CD4-positive, alpha-beta T cell treated with Interleukin-15 for 1 hour (primary cell): ENCODE measurements at regions not wholly inside any gene's neighbourhood (a gene's known extent, or its start where the extent isn't known, plus 50 kb on each side); places are given as distances from the start of the nearest gene placed in this dataset.

Experiments
- DNase-seq: peaks from one replicate; pipeline ENCODE4 v3.0.0-alpha.2; 2020

DNA sequence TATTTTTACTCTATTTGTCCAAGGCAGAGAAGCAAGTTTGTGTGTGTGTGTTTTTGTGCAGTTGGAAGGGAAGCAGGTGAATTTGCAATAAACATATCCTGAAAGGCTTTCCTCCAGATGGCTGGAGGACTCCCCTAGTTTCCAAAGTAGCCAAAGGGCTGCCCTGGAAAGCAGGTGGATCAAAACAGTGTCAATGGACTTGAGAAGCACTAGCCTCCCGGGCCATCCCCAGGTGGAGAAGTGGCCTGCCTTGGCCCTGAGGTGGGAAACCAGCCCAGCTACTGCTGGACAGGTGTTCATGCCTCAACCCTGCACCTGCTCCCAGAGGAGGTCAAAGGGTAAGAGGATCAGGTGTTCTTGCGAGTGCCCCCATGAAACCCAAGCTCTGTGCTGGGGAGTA lies 1046.9 kb downstream of the VRK1 start:
- DNase-seq = no peak

DNA sequence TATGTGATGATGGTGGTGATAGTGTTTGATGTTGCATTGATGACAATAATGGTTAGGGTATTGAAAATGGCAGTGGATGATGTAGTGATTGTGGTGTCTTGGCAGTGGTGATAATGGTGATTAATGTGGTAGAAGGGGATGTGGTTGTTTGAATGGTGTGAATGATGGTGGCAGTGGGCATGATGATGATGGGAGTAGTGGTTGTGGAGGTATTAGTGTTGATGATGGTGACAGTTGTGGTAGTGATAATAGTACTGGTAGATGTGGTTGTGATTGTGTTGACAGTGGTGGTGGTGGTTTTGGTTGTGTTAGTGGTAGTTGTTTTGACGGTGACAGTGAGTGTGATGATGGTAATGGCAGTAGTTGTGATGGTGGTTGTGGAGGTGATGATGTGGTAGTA lies 1049.0 kb downstream of the VRK1 start:
- DNase-seq = no peak

DNA sequence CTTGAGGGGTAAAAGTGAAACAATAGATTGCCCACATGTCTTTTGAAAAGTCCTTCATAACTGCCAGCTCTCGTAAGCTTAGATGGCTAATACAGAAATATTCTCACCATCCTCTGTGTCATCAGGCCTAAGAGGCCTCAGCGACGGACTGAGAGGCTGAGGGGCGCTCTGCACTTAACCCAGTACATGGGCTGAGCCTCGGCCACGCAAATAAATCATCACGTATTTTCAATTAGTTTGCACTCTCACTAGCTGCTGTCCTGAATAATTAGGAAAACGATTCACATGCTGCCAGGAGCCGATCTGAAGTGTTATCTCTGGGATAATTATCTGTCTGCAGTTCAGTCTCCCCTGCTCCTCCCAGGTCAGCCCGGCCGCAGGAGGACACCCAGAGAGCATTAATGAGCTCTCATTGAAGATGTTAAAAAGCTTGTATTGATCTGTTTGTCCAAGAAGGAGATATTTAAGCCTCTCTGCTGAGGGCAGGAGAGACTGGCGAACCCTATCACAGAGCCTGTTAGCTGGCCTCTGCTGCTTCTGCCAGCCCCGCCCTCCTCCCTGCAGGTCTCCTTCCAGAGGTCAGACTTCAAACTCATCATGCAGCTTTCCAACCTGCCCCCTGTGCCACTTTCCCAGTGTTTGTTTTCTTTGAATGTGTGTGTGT lies 1051.3 kb downstream of the VRK1 start:
- no peak for DNase-seq

- no peak for DNase-seq
Measured at GRCh38 chr14:97850466-97850865, 1053.3 kb downstream of the VRK1 start.

DNA sequence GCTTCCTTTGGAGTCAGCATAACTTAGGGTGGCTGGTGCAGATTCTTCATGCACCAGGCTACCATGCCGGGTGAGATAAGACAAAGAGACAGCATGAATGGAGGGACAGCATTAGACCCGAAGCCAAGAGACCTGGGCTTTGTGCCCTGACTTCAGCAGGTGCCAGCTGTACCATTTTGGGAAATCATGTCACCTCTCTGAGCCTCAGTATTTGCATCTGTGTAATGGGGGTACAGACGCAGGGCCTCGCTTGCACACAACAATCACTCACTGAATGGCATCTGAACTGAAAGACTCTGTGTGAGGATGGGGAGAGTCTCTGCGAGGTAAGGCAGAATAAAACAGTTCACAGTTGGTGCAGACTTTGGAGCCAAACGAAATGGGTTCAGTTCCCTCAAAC lies 1053.7 kb downstream of the VRK1 start:
- no peak for DNase-seq

DNA sequence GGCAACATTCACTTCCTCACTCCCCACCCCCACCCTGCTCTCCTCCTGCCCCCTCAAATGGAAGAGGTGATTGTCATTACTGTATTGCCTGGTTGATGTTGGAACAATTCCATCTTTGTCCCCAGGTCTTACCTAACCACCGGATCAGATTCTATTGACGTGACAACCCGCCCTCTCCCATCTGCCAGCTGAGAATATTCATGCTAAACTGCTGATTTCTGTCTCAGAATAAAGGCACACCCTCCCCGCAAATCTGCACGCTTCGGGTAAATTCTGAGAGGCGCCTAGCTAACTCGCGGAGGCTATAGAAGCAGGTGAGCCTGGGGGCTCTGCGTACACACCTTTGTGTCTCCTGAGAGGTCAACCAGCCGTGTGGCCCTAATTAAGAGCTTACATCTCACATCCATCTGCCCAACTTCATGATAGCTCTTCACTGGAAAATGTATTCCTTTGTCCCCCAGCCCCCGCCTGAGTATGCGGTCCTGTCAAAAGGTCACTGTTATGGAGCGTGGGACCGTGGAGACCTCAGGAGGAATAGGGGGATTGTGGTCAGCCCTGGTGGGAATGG lies 1054.3 kb downstream of the VRK1 start:
- no peak for DNase-seq

- DNase-seq = no peak
Measured at GRCh38 chr14:97854918-97855317, 1057.7 kb downstream of the VRK1 start.

- no peak for DNase-seq
Measured at GRCh38 chr14:97866195-97866594, 1069.0 kb downstream of the VRK1 start.

GRCh38 chr14:97866664-97867063 lies 1069.5 kb downstream of the VRK1 start:
- DNase-seq = no peak

- no peak for DNase-seq
Measured at GRCh38 chr14:97873291-97873690, 1076.1 kb downstream of the VRK1 start.

DNA sequence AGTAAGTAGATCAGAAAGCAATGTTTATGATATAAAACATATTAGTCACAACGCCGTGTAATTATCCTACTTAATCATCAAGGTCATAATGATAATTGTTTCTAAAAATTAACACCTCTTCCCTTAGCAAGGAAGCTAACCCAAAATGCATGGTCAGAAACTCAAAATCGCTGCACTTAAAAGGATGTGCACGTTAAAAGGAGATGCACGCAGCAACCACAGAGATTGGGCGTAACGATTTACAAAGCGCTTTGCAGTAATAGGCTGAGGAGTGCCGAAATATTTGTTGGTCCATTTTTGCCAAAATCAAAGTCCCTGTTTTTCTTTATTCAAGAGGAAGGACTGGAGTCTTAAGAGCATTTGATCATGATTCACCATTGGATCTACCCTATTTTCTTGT lies 1077.2 kb downstream of the VRK1 start:
- DNase-seq = no peak

GRCh38 chr14:97878206-97878605 lies 1081.0 kb downstream of the VRK1 start:
- DNase-seq = no peak

- DNase-seq = no peak
Measured at GRCh38 chr14:97878727-97879126, 1081.5 kb downstream of the VRK1 start.

- no peak for DNase-seq
Measured at GRCh38 chr14:97887690-97888089, 1090.5 kb downstream of the VRK1 start.

DNA sequence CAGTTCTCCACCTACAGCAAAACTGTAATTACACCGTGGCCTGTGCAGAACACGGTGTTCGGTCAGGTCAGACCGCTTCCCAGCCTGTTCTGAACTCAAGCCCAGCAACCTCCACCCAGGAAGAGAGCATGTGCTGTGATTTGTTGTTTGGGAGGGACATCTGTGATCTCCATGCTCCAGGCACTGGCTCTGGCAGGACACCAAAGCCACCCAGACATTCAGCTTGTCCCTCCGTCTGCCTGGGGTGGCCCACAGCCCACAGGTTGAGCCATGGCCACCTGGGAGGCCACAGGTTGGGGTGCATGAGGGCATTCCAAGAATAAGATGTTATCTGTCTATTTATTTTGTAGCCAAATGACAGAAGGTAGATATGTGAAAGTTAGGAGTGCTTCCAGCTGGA lies 1091.1 kb downstream of the VRK1 start:
- DNase-seq = no peak

- DNase-seq = no peak
Measured at GRCh38 chr14:97891515-97891914, 1094.3 kb downstream of the VRK1 start.

- no peak for DNase-seq
Measured at GRCh38 chr14:97894552-97894951, 1097.4 kb downstream of the VRK1 start.

DNA sequence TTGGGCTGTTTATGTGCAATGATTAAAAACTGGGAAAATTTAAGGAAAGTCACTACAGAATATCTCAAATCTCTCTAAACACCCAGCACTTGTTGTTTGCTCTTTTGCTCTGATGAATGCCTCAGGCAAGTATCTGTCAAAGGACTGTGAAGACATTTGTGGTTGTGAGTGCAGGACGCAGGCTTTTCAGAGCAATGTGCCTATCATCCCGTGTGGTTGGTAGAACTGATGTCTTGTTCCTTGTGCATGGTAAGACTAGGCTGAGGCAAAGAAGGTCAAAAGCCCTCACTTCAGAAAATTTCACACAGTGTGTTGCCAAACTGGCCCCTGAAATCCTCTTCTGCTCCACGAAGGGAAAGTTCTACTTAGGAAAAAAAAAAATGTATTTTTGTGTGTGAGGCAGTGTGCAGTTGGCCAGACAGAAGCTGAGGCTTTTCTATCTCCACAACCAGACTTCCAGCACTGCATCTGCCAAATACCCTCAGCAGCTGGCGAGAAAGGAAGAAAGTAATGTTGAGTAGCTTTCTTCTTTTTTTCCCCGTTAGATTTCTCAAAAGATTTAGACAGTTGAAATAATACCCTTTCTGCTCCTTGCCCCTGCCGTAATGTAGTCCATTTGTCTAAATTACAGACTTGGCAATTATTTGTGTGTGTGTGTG lies 1103.1 kb downstream of the VRK1 start:
- DNase-seq = no peak

DNA sequence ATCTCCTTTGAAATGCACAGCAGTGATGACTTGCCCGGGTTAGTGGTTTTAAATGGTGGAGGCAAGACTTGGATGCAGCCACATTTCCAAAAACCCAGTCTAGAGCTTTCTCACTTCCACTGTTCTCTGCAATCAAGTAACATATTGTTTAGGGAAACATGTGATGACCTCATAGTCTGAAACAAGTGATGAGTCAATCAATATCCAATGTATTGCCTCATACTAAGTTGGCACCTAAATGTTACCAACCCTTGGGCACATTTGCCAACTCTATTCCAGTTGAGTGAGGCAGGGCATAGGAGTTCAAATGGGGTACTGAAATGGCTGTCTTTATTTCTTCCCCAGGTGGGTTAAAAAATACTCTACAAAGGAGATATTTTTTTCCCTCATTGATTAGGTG lies 1105.4 kb downstream of the VRK1 start:
- DNase-seq = no peak

DNA sequence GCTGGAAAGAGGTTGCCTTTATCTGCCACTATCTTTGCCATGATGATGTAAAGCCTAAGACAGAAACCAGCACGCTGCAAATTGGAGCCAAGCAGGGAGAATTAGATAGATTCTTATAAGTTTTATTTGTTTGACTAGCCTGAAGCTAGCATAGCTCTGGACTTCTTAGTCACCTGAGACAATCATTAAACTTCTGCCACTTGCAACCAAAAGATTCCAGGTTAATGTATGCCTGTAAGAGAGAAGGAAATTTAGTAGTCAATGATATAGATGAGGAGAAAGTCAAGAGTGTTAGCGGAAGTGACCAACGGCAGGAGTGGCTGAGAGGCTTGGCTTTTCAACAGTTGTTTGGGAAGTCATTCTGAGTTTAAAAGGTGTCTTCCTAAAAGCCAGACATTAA lies 1106.6 kb downstream of the VRK1 start:
- DNase-seq = no peak

DNA sequence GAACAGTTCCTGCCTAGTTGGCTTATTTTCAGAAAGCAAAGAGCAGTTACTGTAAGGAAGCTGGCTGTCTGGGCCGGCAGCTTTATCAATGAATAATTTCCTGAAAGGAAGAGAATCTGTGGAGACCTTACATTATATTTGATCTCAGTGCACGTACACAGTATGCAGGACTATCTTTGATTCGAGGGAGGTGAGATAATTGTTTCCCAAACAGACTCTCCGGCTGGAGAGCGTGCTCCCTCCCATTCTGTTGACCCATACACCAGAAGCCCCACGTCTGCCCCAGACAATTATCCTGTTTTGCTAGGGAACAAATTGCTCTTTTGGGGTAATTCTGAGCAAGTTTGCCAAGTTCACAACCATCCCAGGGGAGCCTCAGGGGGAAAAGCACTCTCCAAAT lies 1115.0 kb downstream of the VRK1 start:
- no peak for DNase-seq

GRCh38 chr14:97916100-97916499 lies 1118.9 kb downstream of the VRK1 start:
- DNase-seq = no peak

DNA sequence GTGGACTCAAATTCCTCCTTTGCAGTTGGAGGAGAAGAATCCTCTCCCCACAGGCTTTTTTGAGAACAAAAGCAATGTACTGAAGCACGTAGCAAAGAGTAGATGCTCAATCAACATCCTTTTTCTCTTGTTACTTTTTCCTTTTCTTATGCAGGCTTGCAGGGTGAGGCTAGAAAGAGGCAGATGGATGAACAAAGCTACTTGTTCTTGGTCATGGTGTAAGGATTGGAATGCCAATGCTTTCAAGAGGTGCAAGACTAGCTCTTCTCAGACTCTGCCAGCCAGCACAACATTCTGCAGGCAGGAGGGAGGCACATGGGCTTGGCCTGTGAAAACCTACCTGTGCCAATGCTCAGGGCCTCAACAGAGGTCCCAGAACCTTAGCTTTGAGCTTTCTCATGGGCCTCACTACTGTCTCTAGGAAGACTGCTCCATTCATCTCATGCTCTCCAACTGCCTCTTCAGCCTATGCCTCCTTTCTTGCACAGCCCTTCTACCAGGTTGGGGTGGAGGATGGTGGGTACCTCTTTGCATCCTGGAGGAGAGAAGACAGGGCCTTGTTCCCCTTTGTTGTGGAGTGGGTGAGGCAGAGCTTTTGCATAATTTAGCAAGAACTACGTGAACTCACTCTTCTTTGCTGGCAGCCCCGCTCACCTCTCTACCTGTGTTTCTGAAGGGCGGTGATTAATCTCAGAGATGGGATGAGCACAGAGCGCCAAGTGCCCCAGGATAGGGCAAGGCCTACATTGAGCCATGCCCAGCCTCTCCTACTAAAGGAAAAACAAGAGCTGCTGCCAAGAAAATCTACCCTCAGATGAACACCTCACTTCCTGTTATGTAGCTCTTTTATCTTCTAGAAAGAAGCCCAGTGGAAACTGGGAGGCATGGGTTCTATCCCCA lies 1119.7 kb downstream of the VRK1 start:
- DNase-seq = no peak

GRCh38 chr14:97920201-97920600 lies 1123.0 kb downstream of the VRK1 start:
- DNase-seq = no peak
